ENCODE measurements at regions not wholly inside any gene's neighbourhood (a gene's known extent, or its start where the extent isn't known, plus 50 kb on each side); places are given as distances from the start of the nearest gene placed in this dataset.

- TF ChIP-seq, protein P1, sequence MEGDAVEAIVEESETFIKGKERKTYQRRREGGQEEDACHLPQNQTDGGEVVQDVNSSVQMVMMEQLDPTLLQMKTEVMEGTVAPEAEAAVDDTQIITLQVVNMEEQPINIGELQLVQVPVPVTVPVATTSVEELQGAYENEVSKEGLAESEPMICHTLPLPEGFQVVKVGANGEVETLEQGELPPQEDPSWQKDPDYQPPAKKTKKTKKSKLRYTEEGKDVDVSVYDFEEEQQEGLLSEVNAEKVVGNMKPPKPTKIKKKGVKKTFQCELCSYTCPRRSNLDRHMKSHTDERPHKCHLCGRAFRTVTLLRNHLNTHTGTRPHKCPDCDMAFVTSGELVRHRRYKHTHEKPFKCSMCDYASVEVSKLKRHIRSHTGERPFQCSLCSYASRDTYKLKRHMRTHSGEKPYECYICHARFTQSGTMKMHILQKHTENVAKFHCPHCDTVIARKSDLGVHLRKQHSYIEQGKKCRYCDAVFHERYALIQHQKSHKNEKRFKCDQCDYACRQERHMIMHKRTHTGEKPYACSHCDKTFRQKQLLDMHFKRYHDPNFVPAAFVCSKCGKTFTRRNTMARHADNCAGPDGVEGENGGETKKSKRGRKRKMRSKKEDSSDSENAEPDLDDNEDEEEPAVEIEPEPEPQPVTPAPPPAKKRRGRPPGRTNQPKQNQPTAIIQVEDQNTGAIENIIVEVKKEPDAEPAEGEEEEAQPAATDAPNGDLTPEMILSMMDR (IDR thresholded peaks at IDR 0.05), result no peak
- TF ChIP-seq EZH2phosphoT487 (IDR thresholded peaks at IDR 0.05), result no peak
Measured at GRCh38 chr1:233737341-233737740, 123.4 kb downstream of the KCNK1 start.

Measured in neural progenitor cell (in vitro differentiated cells).